H1 (cell line): ENCODE measurements at regions not wholly inside any gene's neighbourhood (a gene's known extent, or its start where the extent isn't known, plus 50 kb on each side); places are given as distances from the start of the nearest gene placed in this dataset.

Experiments
- ATF2 ChIP-seq: IDR thresholded peaks from 2 replicates; pipeline ENCODE4 v1.6.1; 2012; ENCODE audit warnings: low read length, inconsistent platforms
- ATF3 ChIP-seq: IDR thresholded peaks from 2 replicates; pipeline ENCODE4 v1.6.1; 2011; ENCODE audit warnings: low read depth, mild to moderate bottlenecking, low read length; ENCODE audit not compliant: insufficient read depth
- CTCF ChIP-seq, 3 experiments: IDR thresholded peaks; 1 replicate in 2 of 3; 2 replicates in 1 of 3; pipeline versions ENCODE4 v1.5.1 to v1.6.1; 2011; ENCODE audit warnings: low read length in 3 of 3, mild to moderate bottlenecking in 3 of 3, inconsistent platforms in 2 of 3, low read depth in 1 of 3, moderate library complexity in 1 of 3; ENCODE audit not compliant: insufficient read depth in 1 of 3; ENCODE audit errors: control extremely low read depth in 1 of 3
- EZH2 ChIP-seq: fragments of 200-600 bp; sonication (generic); IDR thresholded peaks from 2 replicates; pipeline ENCODE4 v1.7.1; 2012; ENCODE audit warnings: low read depth, mild to moderate bottlenecking, moderate library complexity, low read length, inconsistent platforms; ENCODE audit not compliant: severe bottlenecking
- GTF2F1 ChIP-seq: IDR thresholded peaks from 2 replicates; pipeline ENCODE4 v1.6.1; 2012; ENCODE audit warnings: low read depth, low read length, improper control_type of control experiment, borderline replicate concordance
- MAFK ChIP-seq: IDR thresholded peaks from 2 replicates; pipeline ENCODE4 v1.6.1; 2012; ENCODE audit warnings: low read depth, mild to moderate bottlenecking, improper control_type of control experiment, low read length
- POLR2A ChIP-seq, 2 experiments: IDR thresholded peaks; 1 replicate in 1 of 2; 2 replicates in 1 of 2; pipeline ENCODE4 v1.6.1; 2011; ENCODE audit warnings: low read depth in 2 of 2, low read length in 2 of 2, mild to moderate bottlenecking in 2 of 2; ENCODE audit errors: control extremely low read depth in 1 of 2
- SIX5 ChIP-seq: IDR thresholded peaks from 2 replicates; pipeline ENCODE4 v1.6.1; 2011; ENCODE audit warnings: mild to moderate bottlenecking, low read depth, low read length
- SP1 ChIP-seq: IDR thresholded peaks from 2 replicates; pipeline ENCODE4 v1.6.1; 2011; ENCODE audit warnings: low read depth, low read length
- TBP ChIP-seq: IDR thresholded peaks from 2 replicates; pipeline ENCODE4 v1.6.1; 2011; ENCODE audit warnings: low read depth, low read length, improper control_type of control experiment
- USF2 ChIP-seq: IDR thresholded peaks from 2 replicates; pipeline ENCODE4 v1.6.1; 2011; ENCODE audit warnings: low read length, improper control_type of control experiment
- ZNF274 ChIP-seq: IDR thresholded peaks from 2 replicates; pipeline ENCODE4 v1.7.0; 2012; ENCODE audit warnings: low read length, borderline replicate concordance; ENCODE audit errors: extremely low read depth

GRCh38 chrX:124260845-124261244 lies 71.6 kb upstream of the TEX13D start:
- TF ChIP-seq ZNF274: no peak
- TF ChIP-seq POLR2A (IDR thresholded peaks at IDR 0.05; ENCODE audit: control extremely low read depth in 1 of 2, low read depth in 2 of 2, low read length in 2 of 2): no peak
- TF ChIP-seq SIX5: no peak
- no peak for TF ChIP-seq CTCF (IDR thresholded peaks at IDR 0.05; ENCODE audit: control extremely low read depth in 1 of 3, insufficient read depth in 1 of 3, low read depth in 1 of 3, low read length in 3 of 3)
- TF ChIP-seq ATF3: no peak
- no peak for TF ChIP-seq ATF2
- TF ChIP-seq TBP: no peak
- TF ChIP-seq EZH2: no peak
- TF ChIP-seq USF2: no peak
- no peak for TF ChIP-seq MAFK
- TF ChIP-seq GTF2F1: no peak
- no peak for TF ChIP-seq SP1
